MV-4-11 (cell line): ENCODE measurements at regions not wholly inside any gene's neighbourhood (a gene's known extent, or its start where the extent isn't known, plus 50 kb on each side); places are given as distances from the start of the nearest gene placed in this dataset.

Source experiments
- DNase-seq: peaks from one replicate; lab custom pipeline; 2025; lab: John Stamatoyannopoulos, UW

GRCh38 chr13:85091631-85092234 lies 707.5 kb downstream of the SLITRK6 start:
- no peak for DNase-seq

GRCh38 chr13:85089186-85089585 lies 710.0 kb downstream of the SLITRK6 start:
- DNase-seq, result no peak

GRCh38 chr13:85080691-85081090 lies 718.5 kb downstream of the SLITRK6 start:
- no peak for DNase-seq

- no peak for DNase-seq
Measured at GRCh38 chr13:85076343-85076742, 722.9 kb downstream of the SLITRK6 start.

- no peak for DNase-seq
Measured at GRCh38 chr13:85074543-85075313, 724.5 kb downstream of the SLITRK6 start.

- DNase-seq, result no peak
Measured at GRCh38 chr13:85068231-85068630, 731.0 kb downstream of the SLITRK6 start.

GRCh38 chr13:85040215-85040614 lies 759.0 kb downstream of the SLITRK6 start:
- DNase-seq, result no peak

GRCh38 chr13:85031771-85032170 lies 767.4 kb downstream of the SLITRK6 start:
- no peak for DNase-seq

- no peak for DNase-seq
Measured at GRCh38 chr13:85028035-85028434, 771.2 kb downstream of the SLITRK6 start.

- DNase-seq, result no peak
Measured at GRCh38 chr13:85019121-85019520, 780.1 kb downstream of the SLITRK6 start.

- peak; percentile 15 for DNase-seq
Measured at GRCh38 chr13:85013006-85013405, 786.2 kb downstream of the SLITRK6 start.

GRCh38 chr13:85009447-85009846 lies 789.8 kb downstream of the SLITRK6 start:
- DNase-seq, result no peak

GRCh38 chr13:84999252-84999651 lies 800.0 kb downstream of the SLITRK6 start:
- DNase-seq, result no peak

GRCh38 chr13:84998681-84999080 lies 800.5 kb downstream of the SLITRK6 start:
- no peak for DNase-seq

GRCh38 chr13:84997858-84998257 lies 801.4 kb downstream of the SLITRK6 start:
- no peak for DNase-seq

- no peak for DNase-seq
Measured at GRCh38 chr13:84994582-84994981, 804.6 kb downstream of the SLITRK6 start.

- DNase-seq, result no peak
Measured at GRCh38 chr13:84985860-84986259, 813.4 kb downstream of the SLITRK6 start.

GRCh38 chr13:84983321-84983720 lies 815.9 kb downstream of the SLITRK6 start:
- no peak for DNase-seq

GRCh38 chr13:84980571-84980970 lies 818.6 kb downstream of the SLITRK6 start:
- no peak for DNase-seq

GRCh38 chr13:84978851-84979250 lies 820.4 kb downstream of the SLITRK6 start:
- DNase-seq, result no peak

- DNase-seq, result no peak
Measured at GRCh38 chr13:84973661-84974060, 825.6 kb downstream of the SLITRK6 start.

GRCh38 chr13:84972907-84973306 lies 826.3 kb downstream of the SLITRK6 start:
- DNase-seq, result no peak

GRCh38 chr13:84962849-84963248 lies 836.4 kb downstream of the SLITRK6 start:
- no peak for DNase-seq
